Fibroblast of lung (primary cell): ENCODE measurements at regions not wholly inside any gene's neighbourhood (a gene's known extent, or its start where the extent isn't known, plus 50 kb on each side); places are given as distances from the start of the nearest gene placed in this dataset.

Source experiments
- CTCF ChIP-seq, 2 donors: IDR thresholded peaks in 1 of 2; conservative IDR thresholded peaks in 1 of 2; 1 replicate in 1 of 2; 2 replicates in 1 of 2; pipeline ENCODE4 v1.5.1; 2011 to 2012; ENCODE audit warnings: low read length in 2 of 2, control low read depth in 1 of 2, inconsistent platforms in 1 of 2, low read depth in 1 of 2, mild to moderate bottlenecking in 1 of 2
- EZH2 ChIP-seq: IDR thresholded peaks from 2 replicates; pipeline ENCODE4 v1.5.1; 2012; ENCODE audit warnings: low read length, control low read depth, mild to moderate bottlenecking; ENCODE audit errors: missing control alignments

- no peak for TF ChIP-seq CTCF (conservative IDR thresholded peaks at IDR 0.05 in 1 of 2, IDR thresholded peaks at IDR 0.05 in 1 of 2; ENCODE audit: low read depth in 1 of 2, low read length in 2 of 2)
- no peak for TF ChIP-seq EZH2
These were observed 296.6 kb downstream of the NPIPA8 start for GRCh38 chr16:18039931-18040330.
